HG03280 (cell line): ENCODE measurements at regions not wholly inside any gene's neighbourhood (a gene's known extent, or its start where the extent isn't known, plus 50 kb on each side); places are given as distances from the start of the nearest gene placed in this dataset.

ENCODE experiments used
- ATAC-seq: cut with Tn5 transposase; IDR thresholded peaks from one replicate; pipeline ENCODE4 v1.9.1; 2021; ENCODE audit warnings: mild to moderate bottlenecking, moderate library complexity; ENCODE audit not compliant: unreplicated experiment

DNA sequence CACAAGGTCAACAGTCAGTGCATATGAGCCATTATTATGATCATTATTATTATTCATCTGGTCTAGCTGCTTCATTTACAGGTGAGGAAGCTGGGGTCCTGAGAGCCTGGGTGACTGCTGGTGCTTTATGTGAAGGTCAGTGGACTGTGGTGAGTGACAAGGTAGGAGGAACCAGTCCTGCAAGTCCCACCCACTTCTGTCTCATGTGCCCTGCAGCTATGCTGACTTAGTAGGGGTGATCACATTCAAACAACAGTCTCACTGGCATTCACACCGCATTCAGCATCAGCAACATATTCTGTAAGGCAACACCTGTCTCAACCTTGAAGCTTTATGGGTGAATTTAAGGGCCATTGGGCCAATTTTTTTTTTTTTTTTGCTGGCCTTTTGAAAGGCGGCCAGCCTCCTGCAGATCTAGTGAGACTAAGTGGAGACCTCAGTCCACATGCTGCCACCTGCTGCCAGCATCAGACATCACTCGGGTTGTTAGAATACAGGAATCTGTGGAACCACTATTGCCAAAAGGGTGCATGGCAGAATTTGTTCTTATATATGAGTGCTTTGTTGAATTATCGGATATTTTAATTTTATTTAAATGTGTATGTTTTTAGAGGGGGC, 59.9 kb upstream of the CACNA1E start:
- ATAC-seq: no peak

DNA sequence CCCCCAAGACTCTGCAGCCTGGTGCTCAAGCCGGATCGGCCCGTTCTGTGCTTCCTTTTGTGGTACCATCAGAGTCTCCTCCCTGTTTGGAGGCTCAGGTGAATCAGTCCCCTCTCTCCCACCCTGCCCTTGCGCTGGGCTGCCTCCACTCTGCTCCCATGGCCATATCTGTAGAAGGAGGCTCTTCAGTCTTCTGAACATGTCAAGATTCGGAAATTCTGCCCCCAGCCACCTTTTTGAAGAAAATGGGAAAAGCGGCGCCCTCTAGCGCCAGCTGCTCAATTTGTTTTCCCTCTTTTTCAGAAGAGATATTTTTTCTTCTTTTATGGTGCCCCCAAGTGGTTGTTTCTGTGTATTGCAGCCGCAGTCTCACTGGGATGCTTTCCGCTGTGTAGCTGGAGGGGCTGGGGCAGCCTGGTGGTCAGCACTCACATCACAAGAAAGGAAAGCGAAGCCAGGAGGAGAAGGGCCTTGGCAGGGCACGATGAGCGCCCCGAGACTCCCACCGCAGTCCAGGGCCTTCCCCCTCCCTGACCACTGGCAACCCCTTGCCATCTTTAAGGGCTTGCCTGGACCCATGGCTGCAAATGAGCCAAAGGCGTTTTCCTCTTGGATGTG, 58.4 kb upstream of the CACNA1E start:
- no peak for ATAC-seq

DNA sequence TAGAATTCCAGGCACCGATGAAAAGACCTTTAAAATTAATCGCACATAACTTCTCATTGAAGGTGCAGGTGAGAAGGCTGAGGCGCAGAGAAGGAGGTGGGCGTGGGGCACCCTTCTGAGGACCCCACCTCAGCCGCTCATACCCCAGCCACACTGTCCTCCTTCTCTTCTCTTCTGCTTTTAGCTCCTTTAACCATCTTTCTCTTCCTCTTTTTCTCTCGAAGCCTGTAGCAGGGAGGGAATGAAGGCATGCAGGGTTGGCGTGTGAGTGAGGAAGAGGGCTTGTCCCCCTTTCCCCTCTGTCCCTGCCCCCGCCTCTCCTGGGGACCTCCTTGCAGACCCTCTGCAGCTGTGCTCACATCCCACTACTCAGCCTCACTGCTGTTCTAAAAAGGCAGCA, 57.8 kb upstream of the CACNA1E start:
- no peak for ATAC-seq

DNA sequence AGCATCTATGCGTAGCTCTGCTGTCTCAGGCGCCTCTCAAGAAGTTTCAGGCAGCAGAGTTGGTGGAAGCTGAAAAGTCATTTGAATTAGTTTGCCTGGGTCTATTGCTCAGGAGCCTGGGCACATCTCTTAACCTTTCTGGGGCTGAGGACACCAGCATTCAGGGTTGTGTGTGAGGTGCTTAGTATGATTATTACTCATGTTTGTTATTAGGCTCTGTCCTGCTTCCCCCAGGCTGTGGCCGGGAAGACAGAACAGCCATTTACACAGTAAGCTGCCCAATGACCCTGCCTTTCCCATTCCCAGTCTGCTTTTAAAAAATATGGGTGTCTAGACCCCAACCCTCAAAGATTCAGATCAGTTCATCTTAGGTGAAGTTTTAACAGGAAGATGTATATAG, 53.9 kb upstream of the CACNA1E start:
- ATAC-seq: no peak

DNA sequence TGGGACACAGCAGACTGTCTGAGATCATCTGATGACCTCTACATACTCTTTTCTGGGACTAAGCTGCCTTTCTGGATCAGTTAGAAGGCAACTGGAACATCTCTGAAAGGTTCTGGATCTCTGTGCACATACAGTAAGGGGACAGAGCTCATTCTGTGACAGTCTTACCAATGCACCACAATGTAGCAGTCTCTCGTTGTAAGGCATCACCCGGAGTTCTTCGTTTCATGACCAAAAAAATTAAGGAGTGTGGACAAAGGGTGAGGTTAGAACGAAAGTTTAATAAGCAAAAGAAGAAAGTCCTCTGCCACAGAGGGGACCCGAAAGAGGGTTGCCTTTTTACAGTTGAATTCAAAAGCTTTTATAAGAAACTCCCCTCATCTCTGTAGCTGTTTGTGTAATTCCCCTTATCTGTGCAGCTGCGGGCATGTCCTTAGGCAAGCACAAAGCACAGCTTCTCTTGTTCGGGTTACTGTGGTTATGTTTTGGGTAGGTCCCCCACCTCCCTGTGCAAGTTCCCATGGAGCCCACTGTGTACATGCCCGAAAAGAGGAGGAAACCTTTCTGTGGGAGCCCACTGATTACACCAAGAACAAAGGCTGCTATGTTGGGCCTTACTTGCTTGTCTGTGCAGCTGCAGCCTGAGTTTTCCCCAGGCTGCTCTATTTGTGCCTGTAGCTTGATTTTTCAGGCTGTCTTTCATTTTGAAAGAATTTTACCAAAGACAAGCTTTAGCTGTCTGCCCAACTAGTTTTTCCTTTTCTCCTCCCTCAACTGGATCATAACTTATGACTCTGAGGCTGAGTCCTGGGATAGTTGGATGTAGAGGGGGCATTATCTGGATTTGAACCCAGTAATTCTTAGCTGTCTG, 53.1 kb upstream of the CACNA1E start:
- no peak for ATAC-seq
